ENCODE measurements at regions not wholly inside any gene's neighbourhood (a gene's known extent, or its start where the extent isn't known, plus 50 kb on each side); places are given as distances from the start of the nearest gene placed in this dataset.

DNA sequence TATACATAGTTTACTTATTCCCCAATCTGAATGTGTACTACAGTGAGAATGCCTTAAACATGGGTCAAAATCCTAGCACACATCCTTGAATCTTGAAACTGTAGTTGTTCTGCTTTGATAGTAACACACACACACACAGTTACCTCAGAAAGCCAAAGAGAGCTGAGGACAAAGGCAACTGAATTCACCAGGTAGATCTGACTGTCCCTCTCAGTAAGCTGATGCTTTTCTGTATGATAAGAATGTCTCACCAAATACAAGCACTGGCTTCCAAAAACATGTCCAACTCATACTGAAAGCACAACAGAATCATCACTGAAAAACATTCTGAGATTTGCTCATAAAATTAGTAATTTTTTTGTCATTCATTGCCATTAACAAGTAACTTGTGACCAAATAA, 104.3 kb upstream of the DYNLRB2 start:
- no peak overlapping the region for H3K27ac Mint-ChIP-seq (ENCODE audit: unreplicated experiment)
- no peaks in the 10 kb centered on the region for H3K4me1 Mint-ChIP-seq (ENCODE audit: unreplicated experiment)
- TF ChIP-seq, protein P1, sequence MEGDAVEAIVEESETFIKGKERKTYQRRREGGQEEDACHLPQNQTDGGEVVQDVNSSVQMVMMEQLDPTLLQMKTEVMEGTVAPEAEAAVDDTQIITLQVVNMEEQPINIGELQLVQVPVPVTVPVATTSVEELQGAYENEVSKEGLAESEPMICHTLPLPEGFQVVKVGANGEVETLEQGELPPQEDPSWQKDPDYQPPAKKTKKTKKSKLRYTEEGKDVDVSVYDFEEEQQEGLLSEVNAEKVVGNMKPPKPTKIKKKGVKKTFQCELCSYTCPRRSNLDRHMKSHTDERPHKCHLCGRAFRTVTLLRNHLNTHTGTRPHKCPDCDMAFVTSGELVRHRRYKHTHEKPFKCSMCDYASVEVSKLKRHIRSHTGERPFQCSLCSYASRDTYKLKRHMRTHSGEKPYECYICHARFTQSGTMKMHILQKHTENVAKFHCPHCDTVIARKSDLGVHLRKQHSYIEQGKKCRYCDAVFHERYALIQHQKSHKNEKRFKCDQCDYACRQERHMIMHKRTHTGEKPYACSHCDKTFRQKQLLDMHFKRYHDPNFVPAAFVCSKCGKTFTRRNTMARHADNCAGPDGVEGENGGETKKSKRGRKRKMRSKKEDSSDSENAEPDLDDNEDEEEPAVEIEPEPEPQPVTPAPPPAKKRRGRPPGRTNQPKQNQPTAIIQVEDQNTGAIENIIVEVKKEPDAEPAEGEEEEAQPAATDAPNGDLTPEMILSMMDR (IDR thresholded peaks at IDR 0.05): no peak
- DNase-seq (ENCODE audit: extremely low spot score, unreplicated experiment): no peak
- H3K27me3 Mint-ChIP-seq (ENCODE audit: unreplicated experiment): peaks cover 27% of the 10 kb centered on the region
- no peaks in the 10 kb centered on the region for H3K9me3 Mint-ChIP-seq (ENCODE audit: unreplicated experiment)
- H3K4me3 Mint-ChIP-seq (ENCODE audit: unreplicated experiment): no peak overlapping the region
- no peaks in the 10 kb centered on the region for H3K36me3 Mint-ChIP-seq (ENCODE audit: unreplicated experiment)

- TF ChIP-seq, protein P1 (IDR thresholded peaks at IDR 0.05): no peak
- Mint-ChIP-seq H3K27ac (ENCODE audit: unreplicated experiment) (no peak overlapping the region), H3K9me3 (ENCODE audit: unreplicated experiment) (no peaks in the 10 kb centered on the region), H3K4me3 (ENCODE audit: unreplicated experiment) (no peak overlapping the region), H3K27me3 (ENCODE audit: unreplicated experiment) (peaks cover 37% of the 10 kb centered on the region), H3K4me1 (ENCODE audit: unreplicated experiment) (no peaks in the 10 kb centered on the region), H3K36me3 (ENCODE audit: unreplicated experiment) (no peaks in the 10 kb centered on the region)
- DNase-seq (ENCODE audit: extremely low spot score, unreplicated experiment): no peak
Observed at GRCh38 chr16:80433623-80434022, 107.2 kb upstream of the DYNLRB2 start.

DNA sequence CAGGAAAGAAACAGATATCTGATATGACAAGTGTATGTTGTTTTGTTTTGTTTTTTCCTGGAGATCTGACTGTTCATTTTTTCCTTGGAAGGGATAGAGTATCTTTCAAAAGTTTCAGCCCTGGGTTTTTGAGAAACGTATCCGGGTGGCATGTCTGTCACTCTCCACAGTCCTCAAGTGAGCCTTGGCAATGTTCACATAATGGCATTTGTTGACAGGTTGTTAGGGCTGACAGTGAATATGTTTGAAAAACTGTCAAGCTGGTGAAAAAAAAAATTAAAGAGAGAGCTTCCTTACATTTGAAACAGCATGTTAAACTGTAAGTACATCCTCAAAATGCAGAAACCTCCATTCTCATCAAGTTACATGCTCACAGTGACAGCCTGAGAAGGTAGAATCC, 113.0 kb upstream of the DYNLRB2 start:
- no peak for DNase-seq (ENCODE audit: extremely low spot score, unreplicated experiment)
- H3K27ac Mint-ChIP-seq (ENCODE audit: unreplicated experiment): no peak overlapping the region
- H3K27me3 Mint-ChIP-seq (ENCODE audit: unreplicated experiment): peaks cover 44% of the 10 kb centered on the region
- no peak overlapping the region for H3K4me3 Mint-ChIP-seq (ENCODE audit: unreplicated experiment)
- no peaks in the 10 kb centered on the region for H3K9me3 Mint-ChIP-seq (ENCODE audit: unreplicated experiment)
- TF ChIP-seq, protein P1 (IDR thresholded peaks at IDR 0.05): no peak
- H3K4me1 Mint-ChIP-seq (ENCODE audit: unreplicated experiment): no peaks in the 10 kb centered on the region
- no peaks in the 10 kb centered on the region for H3K36me3 Mint-ChIP-seq (ENCODE audit: unreplicated experiment)

DNA sequence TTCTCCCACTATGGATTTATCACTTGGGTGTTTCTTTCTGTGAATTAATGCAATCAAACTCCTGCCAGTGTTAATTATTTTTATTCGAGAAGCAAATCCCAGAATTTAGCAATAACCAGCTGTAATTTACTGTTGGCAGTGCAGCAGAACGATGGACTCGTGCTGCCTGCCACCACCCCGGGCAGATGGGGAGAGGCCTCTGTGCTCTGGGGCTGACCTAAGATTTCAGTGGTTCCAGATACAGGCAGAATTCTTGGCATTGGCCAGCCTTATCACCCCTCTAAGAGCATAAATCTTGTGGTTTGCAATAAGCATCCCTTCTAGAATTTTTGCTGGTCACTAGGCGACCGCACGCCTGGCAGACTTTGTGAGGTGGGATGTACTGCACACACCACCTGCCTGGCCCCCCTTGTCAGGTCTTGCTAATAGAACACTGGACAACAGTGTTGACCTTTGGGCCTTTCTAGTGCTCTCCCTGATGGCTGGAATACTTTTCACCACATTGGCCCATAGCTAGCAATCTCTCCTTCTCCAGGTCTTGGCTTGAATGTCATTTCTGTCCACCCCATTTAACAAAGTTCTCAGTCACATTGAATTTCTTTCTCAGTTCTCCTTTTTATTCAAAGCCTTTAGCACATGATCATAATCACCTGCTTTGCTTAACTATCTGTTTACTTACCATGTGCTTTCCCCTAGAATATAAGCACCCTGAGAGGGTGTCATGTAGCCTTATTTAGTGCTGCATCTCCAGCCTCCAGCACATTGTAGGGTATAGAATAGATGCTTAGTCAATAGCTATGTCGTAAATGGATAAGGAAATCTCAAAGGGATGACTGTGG, 122.1 kb upstream of the DYNLRB2 start:
- no peaks in the 10 kb centered on the region for H3K36me3 Mint-ChIP-seq (ENCODE audit: unreplicated experiment)
- no peak overlapping the region for H3K4me3 Mint-ChIP-seq (ENCODE audit: unreplicated experiment)
- no peak for DNase-seq (ENCODE audit: extremely low spot score, unreplicated experiment)
- H3K27me3 Mint-ChIP-seq (ENCODE audit: unreplicated experiment): peaks cover 15% of the 10 kb centered on the region
- TF ChIP-seq, protein P1 (IDR thresholded peaks at IDR 0.05): no peak
- H3K9me3 Mint-ChIP-seq (ENCODE audit: unreplicated experiment): no peaks in the 10 kb centered on the region
- H3K4me1 Mint-ChIP-seq (ENCODE audit: unreplicated experiment): no peaks in the 10 kb centered on the region
- H3K27ac Mint-ChIP-seq (ENCODE audit: unreplicated experiment): no peak overlapping the region

- TF ChIP-seq, protein P1 (IDR thresholded peaks at IDR 0.05): no peak
- DNase-seq (ENCODE audit: extremely low spot score, unreplicated experiment): no peak
- H3K27ac Mint-ChIP-seq (ENCODE audit: unreplicated experiment): no peak overlapping the region
- no peaks in the 10 kb centered on the region for H3K4me1 Mint-ChIP-seq (ENCODE audit: unreplicated experiment)
- no peaks in the 10 kb centered on the region for H3K9me3 Mint-ChIP-seq (ENCODE audit: unreplicated experiment)
- H3K4me3 Mint-ChIP-seq (ENCODE audit: unreplicated experiment): no peak overlapping the region
- peaks cover 15% of the 10 kb centered on the region for H3K27me3 Mint-ChIP-seq (ENCODE audit: unreplicated experiment)
- H3K36me3 Mint-ChIP-seq (ENCODE audit: unreplicated experiment): no peaks in the 10 kb centered on the region
Observed at GRCh38 chr16:80417706-80418271, 123.0 kb upstream of the DYNLRB2 start.

Measured in osteocyte (in vitro differentiated cells).